ENCODE measurements at regions not wholly inside any gene's neighbourhood (a gene's known extent, or its start where the extent isn't known, plus 50 kb on each side); places are given as distances from the start of the nearest gene placed in this dataset.

GRCh38 chr4:3358656-3359055 is 65.8 kb downstream of the RGS12 start:
- no peak for TF ChIP-seq CTCF (IDR thresholded peaks at IDR 0.05; ENCODE audit: extremely low read depth, missing control alignments)
- no peak for DNase-seq (ENCODE audit: low spot score)

GRCh38 chr4:3360777-3361176 is 68.0 kb downstream of the RGS12 start:
- TF ChIP-seq CTCF (IDR thresholded peaks at IDR 0.05; ENCODE audit: extremely low read depth, missing control alignments): no peak
- DNase-seq (ENCODE audit: low spot score): no peak

GRCh38 chr4:3361406-3361805 is 68.6 kb downstream of the RGS12 start:
- no peak for TF ChIP-seq CTCF (IDR thresholded peaks at IDR 0.05; ENCODE audit: extremely low read depth, missing control alignments)

GRCh38 chr4:3361896-3362295 is 69.1 kb downstream of the RGS12 start:
- DNase-seq (ENCODE audit: low spot score): no peak
- no peak for TF ChIP-seq CTCF (IDR thresholded peaks at IDR 0.05; ENCODE audit: extremely low read depth, missing control alignments)

More at GRCh38 chr4:3361406-3361805, 68.6 kb downstream of the RGS12 start:
- no peak for DNase-seq (ENCODE audit: low spot score)

- TF ChIP-seq CTCF (IDR thresholded peaks at IDR 0.05; ENCODE audit: extremely low read depth, missing control alignments): no peak
- no peak for DNase-seq (ENCODE audit: low spot score)
Observed at GRCh38 chr4:3362431-3363287, 69.8 kb downstream of the RGS12 start.

GRCh38 chr4:3363411-3364141 is 70.8 kb downstream of the RGS12 start:
- DNase-seq (ENCODE audit: low spot score): no peak
- no peak for TF ChIP-seq CTCF (IDR thresholded peaks at IDR 0.05; ENCODE audit: extremely low read depth, missing control alignments)

- DNase-seq (ENCODE audit: low spot score): no peak
- TF ChIP-seq CTCF (IDR thresholded peaks at IDR 0.05; ENCODE audit: extremely low read depth, missing control alignments): no peak
Observed at GRCh38 chr4:3364199-3364598, 71.4 kb downstream of the RGS12 start.
